NAMALWA (cell line): ENCODE measurements at regions not wholly inside any gene's neighbourhood (a gene's known extent, or its start where the extent isn't known, plus 50 kb on each side); places are given as distances from the start of the nearest gene placed in this dataset.
"Not testable (repeated sequence)": the region's sequence is repeated elsewhere in the genome, so short reads cannot be mapped to it uniquely, and the experiment has no call there.

Experiments used
- DNase-seq: peaks from one replicate; pipeline ENCODE4 v3.0.0-alpha.2; 2015; ENCODE audit warnings: low spot score

GRCh38 chr15:55126111-55126510, 70.6 kb downstream of the RSL24D1 start:
- DNase-seq = no peak

GRCh38 chr15:55124616-55125015, 72.1 kb downstream of the RSL24D1 start:
- DNase-seq = no peak

GRCh38 chr15:55118344-55118870, 78.3 kb downstream of the RSL24D1 start:
- no peak for DNase-seq

- no peak for DNase-seq
Measured at GRCh38 chr15:55116636-55117035, 80.1 kb downstream of the RSL24D1 start.

- DNase-seq = no peak
Measured at GRCh38 chr15:55113736-55114135, 83.0 kb downstream of the RSL24D1 start.

- DNase-seq = no peak
Measured at GRCh38 chr15:55112706-55113105, 84.0 kb downstream of the RSL24D1 start.

- DNase-seq = no peak
Measured at GRCh38 chr15:55110446-55110845, 86.3 kb downstream of the RSL24D1 start.

GRCh38 chr15:55108858-55109518, 87.8 kb downstream of the RSL24D1 start:
- DNase-seq = peak; percentile 69

- no peak for DNase-seq
Measured at GRCh38 chr15:55108448-55108847, 88.3 kb downstream of the RSL24D1 start.

GRCh38 chr15:55106155-55106554, 90.6 kb downstream of the RSL24D1 start:
- DNase-seq = no peak

- DNase-seq = no peak
Measured at GRCh38 chr15:55094136-55094535, 102.6 kb downstream of the RSL24D1 start.

GRCh38 chr15:55088207-55088606, 108.5 kb downstream of the RSL24D1 start:
- DNase-seq = no peak

GRCh38 chr15:55084673-55085072, 112.1 kb downstream of the RSL24D1 start:
- DNase-seq = no peak

- no peak for DNase-seq
Measured at GRCh38 chr15:55084216-55084615, 112.5 kb downstream of the RSL24D1 start.

GRCh38 chr15:55077052-55077451, 119.7 kb downstream of the RSL24D1 start:
- not testable (repeated sequence) for DNase-seq

GRCh38 chr15:55074431-55074830, 122.3 kb downstream of the RSL24D1 start:
- no peak for DNase-seq

- DNase-seq = not testable (repeated sequence)
Measured at GRCh38 chr15:55063970-55064369, 132.8 kb downstream of the RSL24D1 start.

- DNase-seq = no peak
Measured at GRCh38 chr15:55060836-55061235, 135.9 kb downstream of the RSL24D1 start.

- no peak for DNase-seq
Measured at GRCh38 chr15:55056500-55056899, 140.2 kb downstream of the RSL24D1 start.

- no peak for DNase-seq
Measured at GRCh38 chr15:55044162-55044561, 152.6 kb downstream of the RSL24D1 start.

GRCh38 chr15:55037071-55037470, 159.7 kb downstream of the RSL24D1 start:
- DNase-seq = no peak

GRCh38 chr15:55035749-55036148, 161.0 kb downstream of the RSL24D1 start:
- no peak for DNase-seq

- DNase-seq = no peak
Measured at GRCh38 chr15:55033574-55033973, 163.2 kb downstream of the RSL24D1 start.

GRCh38 chr15:55031727-55032126, 165.0 kb downstream of the RSL24D1 start:
- DNase-seq = no peak
